HEK293T (cell line): ENCODE measurements at regions not wholly inside any gene's neighbourhood (a gene's known extent, or its start where the extent isn't known, plus 50 kb on each side); places are given as distances from the start of the nearest gene placed in this dataset.

Source experiments
- CTCF ChIA-PET: fragments of 350-600 bp; formaldehyde crosslinking; extraction: SDS; loops from one replicate; lab custom pipeline; 2021; ENCODE audit warnings: antibody characterized with exemption, inconsistent platforms; lab: Yijun Ruan, JAX
- POLR2A ChIA-PET: fragments of 350-600 bp; formaldehyde crosslinking; extraction: SDS; loops from one replicate; lab custom pipeline; 2020; ENCODE audit warnings: antibody characterized with exemption, inconsistent platforms; lab: Yijun Ruan, JAX
- DNase-seq: peaks from one replicate; pipeline ENCODE4 v3.0.0; 2012; ENCODE audit warnings: mixed read lengths; ENCODE audit errors: extremely low spot score
- ARNT ChIP-seq: fragments of 450-650 bp; IDR thresholded peaks from 2 replicates; pipeline ENCODE4 v1.6.1; 2017; ENCODE audit warnings: mild to moderate bottlenecking
- BHLHE40 ChIP-seq: fragments of 450-650 bp; IDR thresholded peaks from 2 replicates; pipeline ENCODE4 v1.6.1; 2016; ENCODE audit warnings: mild to moderate bottlenecking, moderate library complexity, borderline replicate concordance
- CTBP1 ChIP-seq: fragments of 450-650 bp; IDR thresholded peaks from 2 replicates; pipeline ENCODE4 v1.6.1; 2016; ENCODE audit warnings: borderline replicate concordance
- ELF4 ChIP-seq: fragments of 450-650 bp; IDR thresholded peaks from 2 replicates; pipeline ENCODE4 v1.6.1; 2017; ENCODE audit warnings: antibody characterized with exemption
- FOXA1 ChIP-seq: fragments of 450-650 bp; IDR thresholded peaks from 2 replicates; pipeline ENCODE4 v1.6.1; 2016; ENCODE audit warnings: mild to moderate bottlenecking
- FOXK2 ChIP-seq: fragments of 450-650 bp; IDR thresholded peaks from 2 replicates; pipeline ENCODE4 v1.6.1; 2016; ENCODE audit warnings: mild to moderate bottlenecking
- FOXM1 ChIP-seq: fragments of 450-650 bp; IDR thresholded peaks from 2 replicates; pipeline ENCODE4 v1.6.1; 2017; ENCODE audit warnings: mild to moderate bottlenecking, borderline replicate concordance
- HDGF ChIP-seq: fragments of 450-650 bp; IDR thresholded peaks from 2 replicates; pipeline ENCODE4 v1.6.1; 2017; ENCODE audit warnings: antibody characterized with exemption, borderline replicate concordance
- L3MBTL2 ChIP-seq: fragments of 450-650 bp; conservative IDR thresholded peaks from 2 replicates; pipeline ENCODE4 v1.6.1; 2016; ENCODE audit warnings: mild to moderate bottlenecking
- LEF1 ChIP-seq: fragments of 450-650 bp; IDR thresholded peaks from 2 replicates; pipeline ENCODE4 v1.6.1; 2017; ENCODE audit warnings: mild to moderate bottlenecking, borderline replicate concordance
- NFRKB ChIP-seq: fragments of 450-650 bp; IDR thresholded peaks from 2 replicates; pipeline ENCODE4 v1.6.1; 2016; ENCODE audit warnings: mild to moderate bottlenecking, moderate library complexity
- PKNOX1 ChIP-seq: fragments of 450-650 bp; IDR thresholded peaks from 2 replicates; pipeline ENCODE4 v1.6.1; 2016
- SP1 ChIP-seq: fragments of 450-650 bp; IDR thresholded peaks from 2 replicates; pipeline ENCODE4 v1.6.1; 2017
- SUZ12 ChIP-seq: fragments of 450-650 bp; IDR thresholded peaks from 2 replicates; pipeline ENCODE4 v1.6.1; 2016; ENCODE audit warnings: mild to moderate bottlenecking
- TARDBP ChIP-seq: fragments of 450-650 bp; IDR thresholded peaks from 2 replicates; pipeline ENCODE4 v1.6.1; 2016
- ZNF384 ChIP-seq: fragments of 450-650 bp; IDR thresholded peaks from 2 replicates; pipeline ENCODE4 v1.6.1; 2016

GRCh38 chr2:172329774-172330671 lies 97.4 kb upstream of the ITGA6 start:
- TF ChIP-seq ELF4: no peak
- no peak for TF ChIP-seq FOXA1
- ChIA-PET POLR2A (no interaction called here), CTCF (no interaction called here)
- no peak for DNase-seq

DNA sequence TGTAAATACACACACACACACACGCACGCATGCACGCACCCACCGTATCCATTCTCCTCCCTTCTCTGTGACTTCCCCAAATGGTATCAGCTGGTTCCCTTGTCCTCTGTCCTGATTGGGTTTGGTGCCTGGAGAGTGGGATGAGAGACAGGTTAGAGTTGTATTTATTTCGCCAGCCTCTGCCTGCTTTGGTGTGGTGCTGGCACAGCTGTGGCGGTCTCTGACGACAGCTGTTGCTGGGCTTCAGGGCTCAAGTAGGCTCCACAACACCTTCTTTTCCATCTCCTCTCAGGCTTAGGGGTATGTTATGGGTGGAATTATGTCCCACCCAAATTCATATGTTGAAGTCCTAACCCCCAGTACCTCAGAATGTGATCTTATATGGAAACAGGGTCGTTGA lies 94.9 kb upstream of the ITGA6 start:
- TF ChIP-seq ELF4 (no peak), ZNF384 (no peak), FOXM1 (no peak), SUZ12 (no peak), PKNOX1 (no peak), TARDBP (no peak), FOXA1 (no peak), LEF1 (no peak), CTBP1 (no peak), NFRKB (no peak), FOXK2 (no peak), SP1 (no peak), HDGF (no peak), L3MBTL2 (no peak), BHLHE40 (no peak), ARNT (no peak)
- no peak for DNase-seq
- ChIA-PET CTCF (no interaction called here), POLR2A (no interaction called here)

DNA sequence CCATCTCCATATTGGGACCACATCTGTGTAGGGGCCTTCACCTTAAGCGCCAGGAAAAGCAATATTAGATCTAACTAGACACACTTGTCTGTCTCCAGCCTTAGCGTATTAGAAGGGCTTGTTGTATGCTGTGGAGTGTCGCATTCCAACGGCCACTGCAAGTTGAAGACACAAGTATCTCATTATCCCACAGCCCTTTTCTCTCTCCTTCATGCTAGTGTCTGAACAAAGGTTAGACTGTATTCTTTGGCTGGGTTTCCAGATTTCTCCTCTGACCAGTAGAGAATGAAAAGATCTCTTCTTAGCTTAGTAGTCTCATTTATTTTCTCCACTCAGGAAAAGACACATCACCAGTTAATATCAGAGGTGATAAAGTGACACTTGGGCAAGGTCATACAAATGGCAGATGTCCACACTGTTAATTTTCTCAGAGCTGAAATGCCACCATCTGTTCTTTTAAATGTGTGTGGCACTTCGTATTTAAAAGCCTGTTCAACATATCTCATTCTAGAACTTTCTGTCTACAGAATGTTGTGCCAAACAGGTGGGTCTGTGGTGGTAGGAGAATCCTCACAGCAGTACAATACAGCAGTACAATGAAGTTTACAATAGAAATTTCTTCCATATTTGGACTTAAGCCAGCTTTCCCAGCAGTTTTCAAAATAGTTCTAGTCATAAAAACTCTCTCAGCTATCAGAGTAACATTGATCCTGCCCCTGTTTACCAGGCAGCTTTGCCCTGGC lies 94.0 kb upstream of the ITGA6 start:
- no peak for DNase-seq
- CTCF ChIA-PET: no interaction called here
- POLR2A ChIA-PET: no interaction called here
- TF ChIP-seq TARDBP: no peak
- TF ChIP-seq ZNF384: no peak
- no peak for TF ChIP-seq PKNOX1
- no peak for TF ChIP-seq ARNT
- TF ChIP-seq SUZ12: no peak
- TF ChIP-seq CTBP1: no peak
- TF ChIP-seq LEF1: no peak
- no peak for TF ChIP-seq HDGF
- TF ChIP-seq L3MBTL2: no peak
- TF ChIP-seq BHLHE40: no peak
- TF ChIP-seq ELF4: no peak
- TF ChIP-seq SP1: no peak
- no peak for TF ChIP-seq FOXA1
- TF ChIP-seq NFRKB: no peak

DNA sequence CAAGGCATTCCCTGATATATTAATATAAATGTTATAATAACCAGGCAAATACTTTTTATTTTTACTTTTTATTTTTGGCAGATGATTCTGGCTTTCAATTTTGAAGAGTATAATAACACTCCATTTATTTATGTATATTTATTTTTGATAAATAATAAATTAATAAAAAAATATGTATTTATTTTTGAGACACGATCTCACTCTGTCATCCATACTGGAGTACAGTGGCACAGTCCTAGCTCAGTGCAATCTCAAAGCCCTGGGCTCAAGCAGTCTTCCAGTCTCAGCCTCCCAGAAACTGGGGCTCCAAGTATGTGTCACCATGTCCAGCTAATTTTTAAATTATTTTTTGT lies 93.4 kb upstream of the ITGA6 start:
- ChIA-PET POLR2A (no interaction called here), CTCF (no interaction called here)
- DNase-seq: no peak
- TF ChIP-seq PKNOX1: no peak
- no peak for TF ChIP-seq FOXA1
- TF ChIP-seq FOXM1: no peak
- no peak for TF ChIP-seq LEF1
- TF ChIP-seq TARDBP: no peak
- no peak for TF ChIP-seq FOXK2
- TF ChIP-seq ZNF384: no peak
- no peak for TF ChIP-seq SUZ12
- no peak for TF ChIP-seq NFRKB
- no peak for TF ChIP-seq L3MBTL2
- TF ChIP-seq SP1: no peak
- no peak for TF ChIP-seq ARNT
- TF ChIP-seq HDGF: no peak
- no peak for TF ChIP-seq BHLHE40

DNA sequence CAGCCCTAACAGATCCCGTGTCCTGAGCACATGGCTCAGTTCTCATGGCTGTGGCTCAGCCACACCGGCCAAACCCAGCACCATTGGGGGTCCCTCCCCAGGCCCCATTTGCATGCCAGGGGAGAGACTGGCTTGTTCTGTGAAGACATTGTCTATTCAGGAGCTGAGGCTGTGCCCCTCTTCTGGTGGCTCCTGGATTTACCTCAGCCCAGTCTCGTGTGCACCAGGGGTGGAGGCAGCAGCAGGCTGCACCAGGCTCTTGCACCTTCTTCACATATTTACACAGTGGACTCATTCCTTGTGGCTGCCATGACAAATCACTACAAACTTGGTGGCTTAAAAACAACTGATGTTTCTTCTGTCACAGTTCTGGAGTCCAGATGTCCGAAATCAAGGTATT lies 92.4 kb upstream of the ITGA6 start:
- CTCF ChIA-PET: no interaction called here
- TF ChIP-seq FOXM1 (no peak), HDGF (no peak), LEF1 (no peak), TARDBP (no peak), FOXK2 (no peak), CTBP1 (no peak), BHLHE40 (no peak), PKNOX1 (no peak), SP1 (no peak), ELF4 (no peak), SUZ12 (no peak), L3MBTL2 (no peak), NFRKB (no peak), FOXA1 (no peak), ZNF384 (no peak), ARNT (no peak)
- DNase-seq: no peak
- POLR2A ChIA-PET: no interaction called here
